Neural progenitor cell (in vitro differentiated cells): ENCODE measurements at regions not wholly inside any gene's neighbourhood (a gene's known extent, or its start where the extent isn't known, plus 50 kb on each side); places are given as distances from the start of the nearest gene placed in this dataset.

Experiments
- CTCF ChIP-seq: fragments of 200-600 bp; sonication (generic); IDR thresholded peaks from 2 replicates; pipeline ENCODE4 v1.5.1; 2017; ENCODE audit warnings: antibody characterized with exemption, mild to moderate bottlenecking
- EZH2 ChIP-seq: fragments of 200-600 bp; sonication (generic); IDR thresholded peaks from 2 replicates; pipeline ENCODE4 v1.6.1; 2017; ENCODE audit warnings: antibody characterized with exemption, mild to moderate bottlenecking, moderate library complexity
- EZH2phosphoT487 ChIP-seq: fragments of 200-600 bp; sonication (generic); IDR thresholded peaks from 2 replicates; pipeline ENCODE4 v1.6.1; 2017; ENCODE audit warnings: antibody characterized with exemption

GRCh38 chr1:209427811-209428210, 155.7 kb upstream of the CAMK1G start:
- TF ChIP-seq EZH2 (no peak), CTCF (no peak), EZH2phosphoT487 (no peak)
